Esophagus (tissue), 2 donors: ENCODE measurements at regions not wholly inside any gene's neighbourhood (a gene's known extent, or its start where the extent isn't known, plus 50 kb on each side); places are given as distances from the start of the nearest gene placed in this dataset.

Source experiments
- H3K27ac ChIP-seq, 2 donors: one replicate each; pipeline ENCODE4 v1.5.1; 2013; ENCODE audit warnings: low read depth in 2 of 2, mild to moderate bottlenecking in 2 of 2, inconsistent platforms in 1 of 2, low read length in 1 of 2, moderate library complexity in 1 of 2
- H3K27me3 ChIP-seq, 2 donors: one replicate each; pipeline ENCODE4 v1.6.1; 2013; ENCODE audit warnings: low read length in 2 of 2, control low read depth in 1 of 2, mild to moderate bottlenecking in 1 of 2; ENCODE audit not compliant: insufficient read depth in 2 of 2, control insufficient read depth in 1 of 2
- H3K36me3 ChIP-seq, 2 donors: one replicate each; pipeline ENCODE4 v1.6.1; 2013; ENCODE audit warnings: low read length in 1 of 2; ENCODE audit not compliant: control insufficient read depth in 2 of 2, insufficient read depth in 2 of 2
- H3K4me1 ChIP-seq, 2 donors: one replicate each; pipeline ENCODE4 v1.6.1; 2013; ENCODE audit warnings: low read length in 1 of 2; ENCODE audit not compliant: control insufficient read depth in 2 of 2, insufficient read depth in 2 of 2
- H3K4me3 ChIP-seq, 2 donors: one replicate each; pipeline ENCODE4 v1.5.1; 2013; ENCODE audit warnings: low read length in 2 of 2, mild to moderate bottlenecking in 2 of 2, low read depth in 1 of 2, moderate library complexity in 1 of 2
- H3K9me3 ChIP-seq, 2 donors: one replicate each; pipeline ENCODE4 v1.6.1; 2013; ENCODE audit warnings: mild to moderate bottlenecking in 2 of 2, low read depth in 1 of 2, low read length in 1 of 2, moderate library complexity in 1 of 2; ENCODE audit not compliant: control insufficient read depth in 2 of 2, insufficient read depth in 1 of 2
- WGBS, 2 donors: extraction: QIAGEN DNeasy Blood & Tissue Kit; methylation state at CpG; one replicate each; pipeline ENCODE4 v1.1.7; 2013; 5-methylcytosine and 5-hydroxymethylcytosine counted together
- donor health status: healthy with polysubstance abuse.
- donor health status: Bipolar disorder and iron deficiency.

- Histone ChIP-seq H3K27ac (no peak overlapping the region), H3K36me3 (no peaks in the 10 kb centered on the region), H3K4me3 (no peak overlapping the region), H3K9me3 (peaks cover 2% of the 10 kb centered on the region in 2 donors), H3K27me3 (no peaks in the 10 kb centered on the region), H3K4me1 (no peaks in the 10 kb centered on the region)
- 50 to 54% methylated on average over 5 of the region's 5 CpGs for WGBS, 2 donors
These were observed 50.3 kb upstream of the SELENOK start for GRCh38 chr3:53941950-53942349.
